Gastrocnemius medialis (tissue), 4 donors: ENCODE measurements at regions not wholly inside any gene's neighbourhood (a gene's known extent, or its start where the extent isn't known, plus 50 kb on each side); places are given as distances from the start of the nearest gene placed in this dataset.
A peak's percentile ranks its signal among the peaks of the same experiment; 100 is the strongest.

Source experiments
- ATAC-seq, 2 donors: fragments of 150-250 bp; one replicate each; pipeline ENCODE4 v1.9.1; 2016
- DNase-seq, 2 donors: peaks; one replicate each; pipeline ENCODE4 v3.0.0-alpha.2; 2019
- H3K27ac ChIP-seq, 4 donors: fragments of 200-600 bp; sonication (generic); 1 replicate in 1 of 4; 2 replicates in 3 of 4; pipeline ENCODE4 v1.5.1; 2016 to 2018; ENCODE audit warnings: mild to moderate bottlenecking in 2 of 4, moderate library complexity in 1 of 4
- H3K27me3 ChIP-seq, 3 donors: fragments of 200-600 bp; sonication (generic) in 2 of 3; 1 replicate in 1 of 3; 2 replicates in 2 of 3; pipeline versions ENCODE4 v1.5.1 to v1.6.0; 2016 to 2019; ENCODE audit warnings: mild to moderate bottlenecking in 1 of 3, moderate library complexity in 1 of 3
- H3K36me3 ChIP-seq, 2 donors: fragments of 200-600 bp; sonication (generic) in 1 of 2; one replicate each; pipeline ENCODE4 v1.5.1; 2017 to 2018
- H3K4me1 ChIP-seq, 2 donors: fragments of 200-600 bp; sonication (generic) in 1 of 2; one replicate each; pipeline ENCODE4 v1.5.1; 2016 to 2017; ENCODE audit warnings: mild to moderate bottlenecking in 2 of 2
- H3K4me3 ChIP-seq, 4 donors: fragments of 200-600 bp; sonication (generic) in 3 of 4; 1 replicate in 1 of 4; 2 replicates in 3 of 4; pipeline ENCODE4 v1.5.1; 2016 to 2019; ENCODE audit warnings: mild to moderate bottlenecking in 2 of 4
- H3K9me3 ChIP-seq, 3 donors: fragments of 200-600 bp; sonication (generic) in 2 of 3; 1 replicate in 1 of 3; 2 replicates in 2 of 3; pipeline ENCODE4 v1.5.1; 2016 to 2019
- CTCF ChIP-seq, 5 experiments: fragments of 450-650 bp in 3 of 5; fragments of 200-600 bp in 2 of 5; sonication (generic) in 2 of 5; IDR thresholded peaks in 4 of 5; conservative IDR thresholded peaks in 1 of 5; 1 replicate in 4 of 5; 2 replicates in 1 of 5; pipeline ENCODE4 v1.5.1; 2016 to 2019; ENCODE audit warnings: antibody characterized with exemption in 5 of 5, mild to moderate bottlenecking in 3 of 5, moderate library complexity in 3 of 5
- POLR2A ChIP-seq, 2 donors: fragments of 450-650 bp; IDR thresholded peaks; one replicate each; pipeline ENCODE4 v1.6.1; 2017; ENCODE audit warnings: antibody characterized with exemption in 2 of 2, mild to moderate bottlenecking in 2 of 2, moderate library complexity in 2 of 2
- in situ Hi-C, 4 donors: fragments of 200-750 bp; cut with MboI; loops; one replicate each; pipeline versions ENCODE4 v1.15.0 to v1.8.0; 2017; ENCODE audit warnings: low sequenced_read_pairs in 4 of 4
- intact Hi-C: fragments of 100-400 bp; cut with DNase I; formaldehyde crosslinking; loops from one replicate; pipeline ENCODE4 v1.15.1; 2023; ENCODE audit warnings: low total_unique reads

GRCh38 chr9:107972346-107972745, 482.8 kb upstream of the KLF4 start:
- intact Hi-C loops (no loop called here), in situ Hi-C loops (no loop called here)
- H3K27ac ChIP-seq: no peak overlapping the region
- no peaks in the 10 kb centered on the region for H3K27me3 ChIP-seq
- H3K4me1 ChIP-seq: peaks cover 0 to 6% of the 10 kb centered on the region in 2 donors
- H3K9me3 ChIP-seq: no peaks in the 10 kb centered on the region
- no peak overlapping the region for H3K4me3 ChIP-seq
- TF ChIP-seq CTCF (IDR thresholded peaks at IDR 0.05 in 4 of 5, conservative IDR thresholded peaks at IDR 0.05 in 1 of 5): no peak
- TF ChIP-seq POLR2A (IDR thresholded peaks at IDR 0.05): no peak
- DNase-seq: no peak
- ATAC-seq: no peak
- no peaks in the 10 kb centered on the region for H3K36me3 ChIP-seq

- Histone ChIP-seq H3K4me3 (no peak overlapping the region), H3K27me3 (no peaks in the 10 kb centered on the region), H3K4me1 (peaks cover 0 to 6% of the 10 kb centered on the region in 2 donors), H3K27ac (no peak overlapping the region), H3K9me3 (no peaks in the 10 kb centered on the region), H3K36me3 (no peaks in the 10 kb centered on the region)
- ATAC-seq: peak; percentile 47 to 60
- in situ Hi-C loops (no loop called here), intact Hi-C loops (no loop called here)
- TF ChIP-seq POLR2A (IDR thresholded peaks at IDR 0.05) (no peak), CTCF (IDR thresholded peaks at IDR 0.05 in 4 of 5, conservative IDR thresholded peaks at IDR 0.05 in 1 of 5) (no peak)
- no peak for DNase-seq
Measured at GRCh38 chr9:107971241-107971640, 481.7 kb upstream of the KLF4 start.

- H3K9me3 ChIP-seq: no peaks in the 10 kb centered on the region
- no peak overlapping the region for H3K4me3 ChIP-seq
- H3K36me3 ChIP-seq: no peaks in the 10 kb centered on the region
- H3K27ac ChIP-seq: no peak overlapping the region
- DNase-seq: no peak
- intact Hi-C loops: no loop called here
- TF ChIP-seq POLR2A (IDR thresholded peaks at IDR 0.05) (no peak), CTCF (IDR thresholded peaks at IDR 0.05 in 4 of 5, conservative IDR thresholded peaks at IDR 0.05 in 1 of 5) (no peak)
- in situ Hi-C loops: no loop called here
- H3K27me3 ChIP-seq: no peaks in the 10 kb centered on the region
- H3K4me1 ChIP-seq: peaks cover 0 to 6% of the 10 kb centered on the region in 2 donors
- no peak for ATAC-seq
Measured at GRCh38 chr9:107970726-107971125, 481.2 kb upstream of the KLF4 start.

GRCh38 chr9:107969727-107970126, 480.2 kb upstream of the KLF4 start:
- Histone ChIP-seq H3K9me3 (no peaks in the 10 kb centered on the region), H3K4me1 (peaks cover 0 to 6% of the 10 kb centered on the region in 2 donors), H3K4me3 (no peak overlapping the region), H3K36me3 (no peaks in the 10 kb centered on the region), H3K27ac (no peak overlapping the region), H3K27me3 (no peaks in the 10 kb centered on the region)
- ATAC-seq (no peak), DNase-seq (no peak)
- in situ Hi-C loops (no loop called here), intact Hi-C loops (no loop called here)
- TF ChIP-seq CTCF (IDR thresholded peaks at IDR 0.05 in 4 of 5, conservative IDR thresholded peaks at IDR 0.05 in 1 of 5) (no peak), POLR2A (IDR thresholded peaks at IDR 0.05) (no peak)

- H3K9me3 ChIP-seq: no peaks in the 10 kb centered on the region
- intact Hi-C loops (no loop called here), in situ Hi-C loops (no loop called here)
- TF ChIP-seq POLR2A (IDR thresholded peaks at IDR 0.05) (no peak), CTCF (IDR thresholded peaks at IDR 0.05 in 4 of 5, conservative IDR thresholded peaks at IDR 0.05 in 1 of 5) (no peak)
- DNase-seq (no peak), ATAC-seq (no peak)
- H3K36me3 ChIP-seq: no peaks in the 10 kb centered on the region
- H3K4me3 ChIP-seq: no peak overlapping the region
- no peaks in the 10 kb centered on the region for H3K27me3 ChIP-seq
- H3K4me1 ChIP-seq: peaks cover 0 to 6% of the 10 kb centered on the region in 2 donors
- no peak overlapping the region for H3K27ac ChIP-seq
Measured at GRCh38 chr9:107969141-107969540, 479.6 kb upstream of the KLF4 start.
